ENCODE measurements at regions not wholly inside any gene's neighbourhood (a gene's known extent, or its start where the extent isn't known, plus 50 kb on each side); places are given as distances from the start of the nearest gene placed in this dataset.

DNA sequence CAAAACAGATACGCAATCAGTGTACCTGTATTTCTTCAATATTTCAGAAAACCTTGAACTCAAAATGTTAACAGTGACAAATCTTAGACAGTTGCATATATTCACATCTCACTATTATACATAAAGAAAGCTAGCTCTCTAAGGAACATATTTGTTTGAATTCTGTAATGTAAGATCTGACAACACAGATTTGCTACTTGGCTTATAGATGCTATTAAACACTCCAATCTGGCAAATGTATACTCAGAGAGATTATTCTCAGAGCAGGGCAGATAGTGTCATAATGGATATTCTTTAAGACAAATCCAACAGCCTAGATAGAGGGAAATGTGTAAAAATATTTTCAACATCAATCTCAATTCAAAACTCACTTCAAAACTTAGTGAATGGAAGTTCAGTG, 794.5 kb upstream of the CDH9 start:
- H3K36me3 ChIP-seq = no peaks in the 10 kb centered on the region
- H3K4me3 ChIP-seq = no peak overlapping the region
- no peak overlapping the region for H3K27ac ChIP-seq (replicated peaks in 1 of 4)
- no peak for TF ChIP-seq POLR2A (IDR thresholded peaks at IDR 0.05; ENCODE audit: low read depth)
- TF ChIP-seq, protein P1, sequence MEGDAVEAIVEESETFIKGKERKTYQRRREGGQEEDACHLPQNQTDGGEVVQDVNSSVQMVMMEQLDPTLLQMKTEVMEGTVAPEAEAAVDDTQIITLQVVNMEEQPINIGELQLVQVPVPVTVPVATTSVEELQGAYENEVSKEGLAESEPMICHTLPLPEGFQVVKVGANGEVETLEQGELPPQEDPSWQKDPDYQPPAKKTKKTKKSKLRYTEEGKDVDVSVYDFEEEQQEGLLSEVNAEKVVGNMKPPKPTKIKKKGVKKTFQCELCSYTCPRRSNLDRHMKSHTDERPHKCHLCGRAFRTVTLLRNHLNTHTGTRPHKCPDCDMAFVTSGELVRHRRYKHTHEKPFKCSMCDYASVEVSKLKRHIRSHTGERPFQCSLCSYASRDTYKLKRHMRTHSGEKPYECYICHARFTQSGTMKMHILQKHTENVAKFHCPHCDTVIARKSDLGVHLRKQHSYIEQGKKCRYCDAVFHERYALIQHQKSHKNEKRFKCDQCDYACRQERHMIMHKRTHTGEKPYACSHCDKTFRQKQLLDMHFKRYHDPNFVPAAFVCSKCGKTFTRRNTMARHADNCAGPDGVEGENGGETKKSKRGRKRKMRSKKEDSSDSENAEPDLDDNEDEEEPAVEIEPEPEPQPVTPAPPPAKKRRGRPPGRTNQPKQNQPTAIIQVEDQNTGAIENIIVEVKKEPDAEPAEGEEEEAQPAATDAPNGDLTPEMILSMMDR (IDR thresholded peaks at IDR 0.05) = no peak
- TF ChIP-seq EP300 (IDR thresholded peaks at IDR 0.05) = no peak
- TF ChIP-seq POLR2AphosphoS5 (IDR thresholded peaks at IDR 0.05) = no peak
- no peaks in the 10 kb centered on the region for H3K4me1 ChIP-seq
- no peak for DNase-seq (ENCODE audit: extremely low spot score)
- no peaks in the 10 kb centered on the region for H3K9me3 ChIP-seq
- intact Hi-C loops (cut with DNase I) = no loop called here
- no peaks in the 10 kb centered on the region for H3K27me3 ChIP-seq
- 65% methylated on average over 1 of the region's 1 CpG for WGBS

DNA sequence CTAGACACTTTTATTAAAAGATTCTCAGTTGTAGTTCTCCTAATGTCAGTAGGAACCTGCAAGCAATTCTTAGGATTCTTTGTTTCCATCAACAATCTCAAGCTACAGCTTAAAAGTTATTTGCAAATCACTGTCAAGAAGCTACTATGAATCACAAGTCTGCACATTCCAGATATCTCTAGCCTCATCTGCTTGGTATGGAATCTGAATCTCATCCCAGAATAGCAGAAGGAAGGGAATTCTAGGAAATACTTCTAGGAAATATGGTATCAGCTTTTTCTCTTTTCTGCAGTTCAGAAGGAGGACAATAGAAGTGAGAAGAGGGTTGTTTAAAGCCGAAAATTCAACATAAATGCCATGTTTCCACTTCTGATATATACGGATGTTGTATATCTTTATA, 792.2 kb upstream of the CDH9 start:
- H3K4me3 ChIP-seq = no peak overlapping the region
- DNase-seq (ENCODE audit: extremely low spot score) = no peak
- no peaks in the 10 kb centered on the region for H3K4me1 ChIP-seq
- no peaks in the 10 kb centered on the region for H3K36me3 ChIP-seq
- intact Hi-C loops (cut with DNase I) = no loop called here
- no peaks in the 10 kb centered on the region for H3K27me3 ChIP-seq
- H3K27ac ChIP-seq (replicated peaks in 1 of 4) = no peak overlapping the region
- no peak for TF ChIP-seq EP300 (IDR thresholded peaks at IDR 0.05)
- TF ChIP-seq, protein P1 (IDR thresholded peaks at IDR 0.05) = no peak
- no peak for TF ChIP-seq POLR2A (IDR thresholded peaks at IDR 0.05; ENCODE audit: low read depth)
- no peak for TF ChIP-seq POLR2AphosphoS5 (IDR thresholded peaks at IDR 0.05)
- no peaks in the 10 kb centered on the region for H3K9me3 ChIP-seq
- WGBS = 87% methylated on average over 2 of the region's 2 CpGs

DNA sequence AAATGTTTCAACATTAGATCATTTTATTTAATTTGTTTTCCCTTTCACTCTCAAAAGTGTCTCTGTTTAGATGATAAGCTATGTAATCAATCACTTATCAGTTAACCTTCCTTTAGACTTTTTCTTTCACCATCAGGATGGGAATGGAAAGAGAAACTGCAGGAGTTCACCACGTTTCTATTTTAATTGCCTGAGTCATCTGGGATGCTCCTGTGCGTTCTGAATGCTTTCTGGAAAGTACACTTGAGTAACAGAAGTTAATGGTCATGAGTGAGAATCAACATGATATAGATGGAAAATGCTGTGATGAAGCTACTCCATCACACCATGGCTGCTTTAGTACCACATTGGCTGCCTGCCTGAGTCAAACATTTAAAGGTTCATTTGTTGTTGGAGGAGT, 783.3 kb upstream of the CDH9 start:
- DNase-seq (ENCODE audit: extremely low spot score) = no peak
- Histone ChIP-seq H3K27me3 (no peaks in the 10 kb centered on the region), H3K4me3 (no peak overlapping the region), H3K36me3 (no peaks in the 10 kb centered on the region), H3K27ac (replicated peaks in 1 of 4) (no peak overlapping the region), H3K4me1 (no peaks in the 10 kb centered on the region), H3K9me3 (no peaks in the 10 kb centered on the region)
- TF ChIP-seq, protein P1 (IDR thresholded peaks at IDR 0.05) = no peak
- TF ChIP-seq EP300 (IDR thresholded peaks at IDR 0.05) = no peak
- TF ChIP-seq POLR2AphosphoS5 (IDR thresholded peaks at IDR 0.05) = no peak
- TF ChIP-seq POLR2A (IDR thresholded peaks at IDR 0.05; ENCODE audit: low read depth) = no peak
- WGBS = 29% methylated on average over 2 of the region's 2 CpGs
- intact Hi-C loops (cut with DNase I) = no loop called here

DNA sequence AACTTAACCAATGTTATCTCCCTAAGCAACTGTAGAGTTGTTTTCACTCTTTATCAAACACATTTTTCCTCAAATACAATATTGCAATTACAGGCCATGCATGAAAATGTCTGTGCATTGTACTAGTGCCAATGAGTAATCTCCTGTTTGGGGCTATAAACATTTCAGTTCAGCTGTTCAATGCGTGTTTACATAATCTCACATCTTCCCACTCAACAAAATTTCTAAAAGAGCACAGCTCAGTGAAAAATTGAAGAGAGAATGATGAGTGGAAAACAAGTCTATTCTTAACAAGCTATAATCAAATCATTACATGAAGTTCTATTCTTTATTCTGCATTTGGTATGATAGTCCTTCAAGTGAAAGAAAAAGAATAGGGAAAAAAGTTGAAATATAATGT, 780.5 kb upstream of the CDH9 start:
- no peaks in the 10 kb centered on the region for H3K27me3 ChIP-seq
- H3K36me3 ChIP-seq = no peaks in the 10 kb centered on the region

GRCh38 chr5:27814983-27815382, 776.6 kb upstream of the CDH9 start:
- WGBS = 0% methylated on average over 1 of the region's 1 CpG
- Histone ChIP-seq H3K36me3 (no peaks in the 10 kb centered on the region), H3K27ac (replicated peaks in 1 of 4) (no peak overlapping the region), H3K9me3 (no peaks in the 10 kb centered on the region), H3K4me3 (no peak overlapping the region), H3K27me3 (no peaks in the 10 kb centered on the region), H3K4me1 (no peaks in the 10 kb centered on the region)
- TF ChIP-seq POLR2A (IDR thresholded peaks at IDR 0.05; ENCODE audit: low read depth) (no peak), EP300 (IDR thresholded peaks at IDR 0.05) (no peak), POLR2AphosphoS5 (IDR thresholded peaks at IDR 0.05) (no peak)
- TF ChIP-seq, protein P1 (IDR thresholded peaks at IDR 0.05) = no peak
- no peak for DNase-seq (ENCODE audit: extremely low spot score)
- intact Hi-C loops (cut with DNase I) = no loop called here

More for the DNA sequence above, 780.5 kb upstream of the CDH9 start:
- no peaks in the 10 kb centered on the region for H3K4me1 ChIP-seq
- H3K9me3 ChIP-seq = no peaks in the 10 kb centered on the region
- no peak overlapping the region for H3K4me3 ChIP-seq
- no peak overlapping the region for H3K27ac ChIP-seq (replicated peaks in 1 of 4)
- DNase-seq (ENCODE audit: extremely low spot score) = no peak
- TF ChIP-seq EP300 (IDR thresholded peaks at IDR 0.05) (no peak), POLR2A (IDR thresholded peaks at IDR 0.05; ENCODE audit: low read depth) (no peak), POLR2AphosphoS5 (IDR thresholded peaks at IDR 0.05) (no peak)
- TF ChIP-seq, protein P1 (IDR thresholded peaks at IDR 0.05) = no peak
- intact Hi-C loops (cut with DNase I) = no loop called here
- 28% methylated on average over 1 of the region's 1 CpG for WGBS
